Fibroblast of villous mesenchyme (primary cell): ENCODE measurements at regions not wholly inside any gene's neighbourhood (a gene's known extent, or its start where the extent isn't known, plus 50 kb on each side); places are given as distances from the start of the nearest gene placed in this dataset.

ENCODE experiments used
- DNase-seq: peaks from one replicate; pipeline ENCODE4 v3.0.0-alpha.2; 2010; ENCODE audit warnings: low read depth
- H3K4me3 ChIP-seq: 2 replicates; pipeline ENCODE4 v1.5.1; 2011; ENCODE audit warnings: low read depth, mild to moderate bottlenecking, low read length
- CTCF ChIP-seq: IDR thresholded peaks from 2 replicates; pipeline ENCODE4 v1.5.1; 2012; ENCODE audit warnings: low read depth, mild to moderate bottlenecking, low read length; ENCODE audit not compliant: insufficient read depth

- peak; percentile 88 for DNase-seq
- H3K4me3 ChIP-seq: no peak overlapping the region
- TF ChIP-seq CTCF: no peak
These were observed 112.3 kb upstream of the ZNF521 start for GRCh38 chr18:25464227-25464626.

- no peak overlapping the region for H3K4me3 ChIP-seq
- no peak for DNase-seq
- TF ChIP-seq CTCF: no peak
These were observed 111.8 kb upstream of the ZNF521 start for GRCh38 chr18:25463726-25464125.

- H3K4me3 ChIP-seq: no peak overlapping the region
- DNase-seq: no peak
- no peak for TF ChIP-seq CTCF
These were observed 107.8 kb upstream of the ZNF521 start for GRCh38 chr18:25459814-25460213.

GRCh38 chr18:25457601-25458000, 105.6 kb upstream of the ZNF521 start:
- DNase-seq: peak; percentile 18
- H3K4me3 ChIP-seq: no peak overlapping the region
- TF ChIP-seq CTCF: no peak

GRCh38 chr18:25457126-25457525, 105.2 kb upstream of the ZNF521 start:
- no peak for TF ChIP-seq CTCF
- no peak for DNase-seq

GRCh38 chr18:25456334-25457010, 104.5 kb upstream of the ZNF521 start:
- no peak for TF ChIP-seq CTCF
- no peak for DNase-seq
- H3K4me3 ChIP-seq: no peak overlapping the region

More at GRCh38 chr18:25457126-25457525, 105.2 kb upstream of the ZNF521 start:
- H3K4me3 ChIP-seq: no peak overlapping the region

GRCh38 chr18:25455646-25456045, 103.7 kb upstream of the ZNF521 start:
- TF ChIP-seq CTCF: no peak
- DNase-seq: no peak
- H3K4me3 ChIP-seq: no peak overlapping the region
